ENCODE measurements at regions not wholly inside any gene's neighbourhood (a gene's known extent, or its start where the extent isn't known, plus 50 kb on each side); places are given as distances from the start of the nearest gene placed in this dataset.
A peak's percentile ranks its signal among the peaks of the same experiment; 100 is the strongest.

- no peak for TF ChIP-seq CSRNP2 (CRISPR knock-in tag; conservative IDR thresholded peaks at IDR 0.05; ENCODE audit: low read depth)
Observed at GRCh38 chr2:48112911-48113680, 201.4 kb upstream of the FOXN2 start (continued).

- Histone ChIP-seq H2AFZ (ENCODE audit: low read length) (peak overlapping the region; percentile 31), H3K9me3 (ENCODE audit: low read length) (no peaks in the 10 kb centered on the region), H4K20me1 (ENCODE audit: insufficient read depth, low read length) (no peaks in the 10 kb centered on the region), H3K36me3 (replicated peaks in 1 of 2; ENCODE audit: control insufficient read depth in 1 of 2, insufficient read depth in 2 of 2, low read length in 2 of 2) (no peaks in the 10 kb centered on the region), H3K4me2 (ENCODE audit: low read depth, low read length) (peak overlapping the region; percentile 93), H3K4me1 (ENCODE audit: insufficient read depth, low read length) (peaks cover 65% of the 10 kb centered on the region), H3K4me3 (replicated peaks in 1 of 3; ENCODE audit: insufficient read depth in 1 of 3, low read depth in 2 of 3, low read length in 3 of 3) (peak overlapping the region in 1 of 3 experiments; percentile 31; a peak in 1 of 6 replicates), H3K9ac (ENCODE audit: insufficient read depth, low read depth, low read length) (peak overlapping the region; percentile 10; the same call in 1 of the 2 replicates), H3K27ac (ENCODE audit: extremely low read length, insufficient read depth, low read length) (no peak overlapping the region), H3K27me3 (ENCODE audit: control insufficient read depth in 1 of 2, insufficient read depth in 2 of 2, low read length in 2 of 2) (no peaks in the 10 kb centered on the region; a peak in 1 of 5 replicates), H3K79me2 (ENCODE audit: insufficient read depth, low read length) (no peaks in the 10 kb centered on the region)
- POLR2A ChIA-PET, result interaction anchor here (1.2 to 1.4 kb wide), 2 partner anchors 91 to 301 kb away, joined by 3 to 8 read pairs; no protein-coding TSS in a partner anchor
- DNase-seq (ENCODE audit: low spot score) (no peak), ATAC-seq (no peak), FAIRE-seq (no peak)
- intact Hi-C loops (cut with micrococcal nuclease; ENCODE audit: unreplicated experiment), result no loop called here
- 5% methylated on average over 1 of the region's 1 CpG for WGBS (ENCODE audit: low lambda C conversion rate)
- TF ChIP-seq EHMT2 (IDR thresholded peaks at IDR 0.05; ENCODE audit: borderline replicate concordance, low read depth, low read length) (no peak), ETV6 (CRISPR knock-in tag; conservative IDR thresholded peaks at IDR 0.05) (no peak), ELF4 (CRISPR knock-in tag; IDR thresholded peaks at IDR 0.05; ENCODE audit: borderline replicate concordance) (no peak), ZNF749 (CRISPR knock-in tag; IDR thresholded peaks at IDR 0.05; ENCODE audit: borderline replicate concordance) (no peak), ZHX2 (IDR thresholded peaks at IDR 0.05; ENCODE audit: low read depth) (peak; percentile 14; the same call in 1 of the 2 replicates), ZHX2 (CRISPR knock-in tag; IDR thresholded peaks at IDR 0.05; ENCODE audit: borderline replicate concordance) (no peak)
- in situ Hi-C loops (cut with HindIII; ENCODE audit: extremely low pct_ligation_motif_present, low pct_unique_long_range_greater_than_20kb), result no loop called here
- CTCF ChIA-PET (ENCODE audit: low intra/inter-chr PET ratio, low total read pairs), result no interaction called here
- no TSS peak for BruUV-seq (replicated peaks)
Observed at GRCh38 chr2:48113767-48114166, 200.7 kb upstream of the FOXN2 start.
